Ascending aorta (tissue), 2 donors: ENCODE measurements at regions not wholly inside any gene's neighbourhood (a gene's known extent, or its start where the extent isn't known, plus 50 kb on each side); places are given as distances from the start of the nearest gene placed in this dataset.

Experiments
- DNase-seq, 2 donors: peaks; one replicate each; pipeline ENCODE4 v3.0.0-alpha.2; 2019; ENCODE audit warnings: low spot score in 2 of 2
- H3K27ac ChIP-seq, 2 donors: fragments of 200-600 bp; sonication (generic); one replicate each; pipeline ENCODE4 v1.5.1; 2016 to 2017; ENCODE audit warnings: mild to moderate bottlenecking in 1 of 2
- H3K27me3 ChIP-seq: fragments of 200-600 bp; sonication (generic); one replicate; pipeline ENCODE4 v1.5.1; 2017
- H3K36me3 ChIP-seq, 2 donors: fragments of 200-600 bp; sonication (generic); one replicate each; pipeline ENCODE4 v1.5.1; 2016
- H3K4me1 ChIP-seq, 2 donors: fragments of 200-600 bp; sonication (generic); one replicate each; pipeline ENCODE4 v1.5.1; 2016 to 2017; ENCODE audit warnings: mild to moderate bottlenecking in 1 of 2
- H3K4me3 ChIP-seq, 2 donors: fragments of 200-600 bp; sonication (generic); one replicate each; pipeline ENCODE4 v1.5.1; 2016 to 2017; ENCODE audit warnings: mild to moderate bottlenecking in 1 of 2
- H3K9me3 ChIP-seq, 2 donors: fragments of 200-600 bp; sonication (generic); one replicate each; pipeline ENCODE4 v1.5.1; 2016
- intact Hi-C: fragments of 100-400 bp; cut with DNase I; formaldehyde crosslinking; loops from one replicate; pipeline ENCODE4 v1.15.1; 2023
- TF ChIP-seq, protein P1 (sequence below), 3 experiments: fragments of 200-600 bp in 2 of 3; fragments of 450-650 bp in 1 of 3; sonication (generic) in 2 of 3; IDR thresholded peaks; one replicate each; pipeline ENCODE4 v1.5.1; 2016 to 2019; ENCODE audit warnings: antibody characterized with exemption in 3 of 3, mild to moderate bottlenecking in 1 of 3, moderate library complexity in 1 of 3

GRCh38 chr4:100900134-100900533 lies 382.3 kb upstream of the EMCN start:
- TF ChIP-seq, protein P1, sequence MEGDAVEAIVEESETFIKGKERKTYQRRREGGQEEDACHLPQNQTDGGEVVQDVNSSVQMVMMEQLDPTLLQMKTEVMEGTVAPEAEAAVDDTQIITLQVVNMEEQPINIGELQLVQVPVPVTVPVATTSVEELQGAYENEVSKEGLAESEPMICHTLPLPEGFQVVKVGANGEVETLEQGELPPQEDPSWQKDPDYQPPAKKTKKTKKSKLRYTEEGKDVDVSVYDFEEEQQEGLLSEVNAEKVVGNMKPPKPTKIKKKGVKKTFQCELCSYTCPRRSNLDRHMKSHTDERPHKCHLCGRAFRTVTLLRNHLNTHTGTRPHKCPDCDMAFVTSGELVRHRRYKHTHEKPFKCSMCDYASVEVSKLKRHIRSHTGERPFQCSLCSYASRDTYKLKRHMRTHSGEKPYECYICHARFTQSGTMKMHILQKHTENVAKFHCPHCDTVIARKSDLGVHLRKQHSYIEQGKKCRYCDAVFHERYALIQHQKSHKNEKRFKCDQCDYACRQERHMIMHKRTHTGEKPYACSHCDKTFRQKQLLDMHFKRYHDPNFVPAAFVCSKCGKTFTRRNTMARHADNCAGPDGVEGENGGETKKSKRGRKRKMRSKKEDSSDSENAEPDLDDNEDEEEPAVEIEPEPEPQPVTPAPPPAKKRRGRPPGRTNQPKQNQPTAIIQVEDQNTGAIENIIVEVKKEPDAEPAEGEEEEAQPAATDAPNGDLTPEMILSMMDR (IDR thresholded peaks at IDR 0.05) = no peak
- no peak for DNase-seq

DNA sequence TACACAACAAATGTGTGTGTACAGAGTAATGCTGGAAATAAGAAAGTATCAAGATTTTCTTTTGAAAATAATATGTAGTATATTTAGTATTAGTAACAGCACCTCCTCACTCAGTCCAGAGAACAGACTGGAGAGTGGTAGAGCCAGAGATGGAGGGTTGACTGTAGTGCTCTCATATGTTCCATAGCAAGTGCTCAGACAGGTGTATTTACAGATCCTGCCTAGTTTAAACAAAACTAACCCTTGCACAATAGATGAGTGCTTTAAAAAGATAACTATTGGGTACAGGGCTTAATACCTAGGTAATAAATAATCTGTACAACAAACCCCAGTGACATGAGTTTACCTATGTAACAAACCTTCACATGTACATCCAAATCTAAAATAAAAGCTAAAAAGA lies 381.0 kb upstream of the EMCN start:
- no peaks in the 10 kb centered on the region for H3K4me1 ChIP-seq

More at GRCh38 chr4:100900134-100900533, 382.3 kb upstream of the EMCN start:
- Histone ChIP-seq H3K27ac (no peak overlapping the region), H3K9me3 (no peaks in the 10 kb centered on the region), H3K36me3 (no peaks in the 10 kb centered on the region), H3K27me3 (no peaks in the 10 kb centered on the region), H3K4me1 (no peaks in the 10 kb centered on the region), H3K4me3 (no peak overlapping the region)
- intact Hi-C loops = no loop called here

DNA sequence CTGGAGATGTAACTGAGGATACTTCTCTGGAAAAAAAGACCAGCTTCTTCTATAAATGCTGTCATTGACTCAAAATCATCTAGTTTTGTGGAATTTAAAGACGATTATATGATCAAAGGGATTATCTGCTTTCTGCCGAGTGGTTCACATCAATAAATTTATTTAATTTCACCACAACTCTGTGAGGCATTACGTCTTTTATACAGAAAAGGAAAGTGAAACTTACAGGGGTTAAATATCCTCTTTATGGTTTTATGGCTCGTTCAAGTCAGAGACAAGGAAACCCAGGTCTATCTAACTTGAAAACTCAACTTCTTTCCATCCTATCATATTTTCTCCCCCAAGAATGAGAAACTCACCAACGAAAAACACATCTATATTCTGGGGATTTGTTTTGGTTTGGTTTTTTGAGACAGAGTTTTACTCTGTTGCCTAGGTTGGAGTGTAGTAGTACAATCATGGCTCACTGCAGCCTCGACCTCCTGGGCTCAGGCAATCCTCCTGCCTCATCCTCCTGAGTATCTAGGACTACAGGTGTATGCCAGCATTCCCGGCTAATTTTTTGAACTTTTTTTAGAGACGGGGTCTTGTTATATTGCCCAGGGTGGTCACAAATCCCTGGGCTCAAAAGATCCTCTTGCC lies 377.9 kb upstream of the EMCN start:
- H3K4me1 ChIP-seq = no peaks in the 10 kb centered on the region
- H3K27ac ChIP-seq = no peak overlapping the region
- TF ChIP-seq, protein P1 (IDR thresholded peaks at IDR 0.05) = no peak
- no peaks in the 10 kb centered on the region for H3K36me3 ChIP-seq
- peak overlapping the region; percentile 36 to 39 for H3K4me3 ChIP-seq
- intact Hi-C loops = no loop called here
- no peak for DNase-seq
- H3K27me3 ChIP-seq = no peaks in the 10 kb centered on the region
- no peaks in the 10 kb centered on the region for H3K9me3 ChIP-seq

More for the DNA sequence above, 381.0 kb upstream of the EMCN start:
- DNase-seq = no peak
- Histone ChIP-seq H3K9me3 (no peaks in the 10 kb centered on the region), H3K36me3 (no peaks in the 10 kb centered on the region), H3K4me3 (no peak overlapping the region), H3K27ac (no peak overlapping the region), H3K27me3 (no peaks in the 10 kb centered on the region)
- TF ChIP-seq, protein P1 (IDR thresholded peaks at IDR 0.05) = no peak
- intact Hi-C loops = no loop called here

DNA sequence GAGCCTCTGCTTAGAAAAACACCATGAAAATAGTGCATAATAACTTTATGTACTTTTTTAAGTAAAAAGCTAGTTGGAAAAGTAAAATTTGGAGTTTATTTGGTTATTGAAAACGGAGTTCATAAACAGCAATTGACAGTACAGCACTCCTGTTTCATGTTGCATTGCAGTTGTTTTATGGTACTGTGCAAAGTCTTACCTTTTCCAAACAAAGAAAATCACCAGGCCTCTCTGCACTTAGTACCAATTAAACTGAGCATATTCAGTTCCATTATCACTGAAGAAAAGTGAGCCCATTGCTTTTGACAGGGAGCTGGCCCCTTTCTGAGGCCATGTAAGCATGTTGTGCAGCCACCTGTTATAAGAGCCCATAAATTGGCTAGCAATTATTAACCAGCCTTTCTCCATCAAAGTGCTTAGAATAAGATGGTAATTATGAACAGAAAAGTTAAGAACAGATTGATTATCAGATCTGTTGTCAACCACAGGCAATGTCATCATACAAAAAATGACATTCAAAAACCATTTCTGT lies 376.6 kb upstream of the EMCN start:
- DNase-seq = no peak
- TF ChIP-seq, protein P1 (IDR thresholded peaks at IDR 0.05) = no peak
- Histone ChIP-seq H3K9me3 (no peaks in the 10 kb centered on the region), H3K4me3 (no peak overlapping the region), H3K4me1 (no peaks in the 10 kb centered on the region), H3K36me3 (no peaks in the 10 kb centered on the region), H3K27ac (no peak overlapping the region), H3K27me3 (no peaks in the 10 kb centered on the region)
- intact Hi-C loops = no loop called here

- no peak for DNase-seq
- intact Hi-C loops = no loop called here
- TF ChIP-seq, protein P1 (IDR thresholded peaks at IDR 0.05) = no peak
- no peak overlapping the region for H3K4me3 ChIP-seq
- no peaks in the 10 kb centered on the region for H3K36me3 ChIP-seq
- H3K9me3 ChIP-seq = no peaks in the 10 kb centered on the region
- no peak overlapping the region for H3K27ac ChIP-seq
- no peaks in the 10 kb centered on the region for H3K4me1 ChIP-seq
- no peaks in the 10 kb centered on the region for H3K27me3 ChIP-seq
Observed at GRCh38 chr4:100891808-100892207, 374.0 kb upstream of the EMCN start.
